ENCODE measurements at regions not wholly inside any gene's neighbourhood (a gene's known extent, or its start where the extent isn't known, plus 50 kb on each side); places are given as distances from the start of the nearest gene placed in this dataset.

DNA sequence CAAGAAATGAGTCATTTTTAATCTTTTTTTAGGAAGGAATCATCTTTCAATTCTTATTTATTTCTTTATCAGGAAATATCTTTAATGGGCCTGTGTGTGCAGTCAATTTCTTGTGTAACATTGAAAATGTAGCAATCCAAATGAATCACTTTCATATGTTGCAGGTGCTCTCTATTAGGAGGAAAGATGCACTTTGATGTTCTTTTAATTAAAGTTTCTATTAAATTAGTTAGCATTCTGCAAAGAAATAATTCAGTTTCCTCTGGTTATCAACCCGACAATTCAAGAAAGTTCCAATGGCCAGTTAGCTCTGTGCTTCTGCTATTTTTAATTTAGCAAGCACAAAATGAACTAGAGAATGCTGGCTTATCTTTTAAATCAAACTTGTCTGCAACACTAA is 212.0 kb downstream of the PCDH17 start:
- Mint-ChIP-seq H3K9me3 (ENCODE audit: unreplicated experiment) (peaks cover 8% of the 10 kb centered on the region), H3K27me3 (ENCODE audit: insufficient read depth, unreplicated experiment) (peaks cover 11% of the 10 kb centered on the region), H3K4me1 (ENCODE audit: insufficient read depth, unreplicated experiment) (no peaks in the 10 kb centered on the region), H3K27ac (ENCODE audit: low read depth, unreplicated experiment) (no peak overlapping the region), H3K4me3 (ENCODE audit: unreplicated experiment) (no peak overlapping the region), H3K36me3 (ENCODE audit: insufficient read depth, unreplicated experiment) (no peaks in the 10 kb centered on the region)
- ChIA-PET CTCF (interaction anchor here (0.6 kb wide), 1 partner anchor 94 kb away, joined by 3 read pairs; no protein-coding TSS in a partner anchor), POLR2A (no interaction called here)
- BruUV-seq (replicated peaks), result no TSS peak
- no peak for DNase-seq (ENCODE audit: unreplicated experiment)
- intact Hi-C loops (cut with micrococcal nuclease), result no loop called here
- TF ChIP-seq CTCF (IDR thresholded peaks at IDR 0.05; ENCODE audit: unreplicated experiment), result no peak

DNA sequence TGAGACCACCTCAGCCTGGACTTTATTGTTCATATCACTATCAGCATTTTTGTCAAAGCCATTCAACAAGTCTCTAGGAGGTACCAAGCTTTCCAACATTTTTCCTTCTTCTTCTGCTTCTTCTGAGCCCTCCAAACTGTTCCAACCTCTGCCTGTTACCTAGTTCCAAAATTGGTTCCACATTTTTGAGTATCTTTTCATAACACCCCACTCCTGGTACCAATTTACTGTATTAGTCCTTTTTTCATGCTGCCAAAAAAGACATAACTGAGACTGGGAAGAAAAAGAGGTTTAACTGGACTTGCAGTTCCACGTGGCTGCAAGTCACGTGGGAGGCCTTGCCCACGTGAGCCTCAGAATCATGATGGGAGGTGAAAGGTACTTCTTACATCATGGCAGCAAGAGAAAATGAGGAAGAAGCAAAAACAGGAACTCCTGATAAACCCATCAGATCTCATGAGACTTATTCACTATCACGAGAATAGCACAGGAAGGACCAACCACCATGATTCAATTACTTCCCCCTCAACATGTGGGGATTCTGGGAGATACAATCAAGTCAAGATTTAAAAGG is 215.1 kb downstream of the PCDH17 start:
- H3K9me3 Mint-ChIP-seq (ENCODE audit: unreplicated experiment), result peaks cover 12% of the 10 kb centered on the region
- H3K4me3 Mint-ChIP-seq (ENCODE audit: unreplicated experiment), result no peak overlapping the region
- no peak for TF ChIP-seq CTCF (IDR thresholded peaks at IDR 0.05; ENCODE audit: unreplicated experiment)
- no peaks in the 10 kb centered on the region for H3K36me3 Mint-ChIP-seq (ENCODE audit: insufficient read depth, unreplicated experiment)
- H3K27ac Mint-ChIP-seq (ENCODE audit: low read depth, unreplicated experiment), result no peak overlapping the region
- ChIA-PET POLR2A (no interaction called here), CTCF (interaction anchor here (1.6 kb wide), 1 partner anchor 222 kb away, joined by 4 read pairs; no protein-coding TSS in a partner anchor)
- DNase-seq (ENCODE audit: unreplicated experiment), result no peak
- no TSS peak for BruUV-seq (replicated peaks)
- intact Hi-C loops (cut with micrococcal nuclease), result no loop called here
- H3K27me3 Mint-ChIP-seq (ENCODE audit: insufficient read depth, unreplicated experiment), result peaks cover 2% of the 10 kb centered on the region
- H3K4me1 Mint-ChIP-seq (ENCODE audit: insufficient read depth, unreplicated experiment), result no peaks in the 10 kb centered on the region

DNA sequence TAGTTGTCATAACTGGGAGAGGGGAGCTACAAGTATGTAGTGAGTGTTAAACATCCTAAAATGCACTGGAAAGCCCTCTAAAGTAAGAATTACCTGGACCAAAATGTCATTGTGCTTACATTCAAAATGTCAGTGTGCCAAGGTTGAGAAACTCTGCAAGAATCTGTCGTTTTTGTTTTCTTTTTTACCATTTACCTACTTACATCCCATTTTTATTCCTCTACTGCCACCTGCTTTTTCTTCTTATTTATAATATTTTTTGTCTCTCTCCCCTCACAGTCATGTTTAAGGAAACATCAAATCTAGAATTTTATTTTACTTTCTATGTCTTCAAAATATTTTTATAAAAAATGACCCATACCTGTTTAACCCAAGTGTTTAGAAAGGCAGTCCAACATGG is 226.4 kb downstream of the PCDH17 start:
- no peaks in the 10 kb centered on the region for H3K36me3 Mint-ChIP-seq (ENCODE audit: insufficient read depth, unreplicated experiment)
- no TSS peak for BruUV-seq (replicated peaks)
- CTCF ChIA-PET, result no interaction called here
- no peak overlapping the region for H3K27ac Mint-ChIP-seq (ENCODE audit: low read depth, unreplicated experiment)
- DNase-seq (ENCODE audit: unreplicated experiment), result no peak
- POLR2A ChIA-PET, result no interaction called here
- no peak for TF ChIP-seq CTCF (IDR thresholded peaks at IDR 0.05; ENCODE audit: unreplicated experiment)
- no peak overlapping the region for H3K4me3 Mint-ChIP-seq (ENCODE audit: unreplicated experiment)
- intact Hi-C loops (cut with micrococcal nuclease), result no loop called here
- H3K27me3 Mint-ChIP-seq (ENCODE audit: insufficient read depth, unreplicated experiment), result peaks cover 31% of the 10 kb centered on the region
- no peaks in the 10 kb centered on the region for H3K9me3 Mint-ChIP-seq (ENCODE audit: unreplicated experiment)
- no peaks in the 10 kb centered on the region for H3K4me1 Mint-ChIP-seq (ENCODE audit: insufficient read depth, unreplicated experiment)

DNA sequence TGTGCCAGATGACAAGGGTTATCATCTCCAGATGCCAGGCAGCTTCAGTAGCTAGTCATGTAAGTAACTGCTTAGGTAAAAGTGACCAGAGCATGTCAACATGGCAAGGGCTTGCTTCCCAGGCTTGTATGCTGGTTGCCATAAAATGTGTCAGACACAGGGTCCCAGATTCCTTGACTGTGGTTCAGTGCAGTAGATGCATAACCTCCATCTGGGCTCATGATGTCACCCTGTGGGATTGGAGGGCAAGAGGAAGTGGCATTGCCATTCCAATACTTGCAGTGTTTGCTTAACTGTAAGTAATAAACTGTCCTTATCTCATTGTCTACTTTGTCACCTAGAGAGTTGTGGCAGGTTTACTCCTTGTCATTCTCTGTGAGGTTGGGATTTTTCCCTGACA is 226.8 kb downstream of the PCDH17 start:
- ChIA-PET CTCF (no interaction called here), POLR2A (no interaction called here)
- intact Hi-C loops (cut with micrococcal nuclease), result no loop called here
- Mint-ChIP-seq H3K27ac (ENCODE audit: low read depth, unreplicated experiment) (no peak overlapping the region), H3K9me3 (ENCODE audit: unreplicated experiment) (no peaks in the 10 kb centered on the region), H3K27me3 (ENCODE audit: insufficient read depth, unreplicated experiment) (peaks cover 31% of the 10 kb centered on the region), H3K4me3 (ENCODE audit: unreplicated experiment) (no peak overlapping the region), H3K4me1 (ENCODE audit: insufficient read depth, unreplicated experiment) (no peaks in the 10 kb centered on the region), H3K36me3 (ENCODE audit: insufficient read depth, unreplicated experiment) (no peaks in the 10 kb centered on the region)
- no peak for TF ChIP-seq CTCF (IDR thresholded peaks at IDR 0.05; ENCODE audit: unreplicated experiment)
- DNase-seq (ENCODE audit: unreplicated experiment), result no peak
- BruUV-seq (replicated peaks), result no TSS peak
